ENCODE measurements at regions not wholly inside any gene's neighbourhood (a gene's known extent, or its start where the extent isn't known, plus 50 kb on each side); places are given as distances from the start of the nearest gene placed in this dataset.

- H3K9me3 Mint-ChIP-seq = peaks cover 0 to 1% (median 0%) of the 10 kb centered on the region in 11 donors
- H3K36me3 Mint-ChIP-seq = no peaks in the 10 kb centered on the region
- no peaks in the 10 kb centered on the region for H3K9me3 ChIP-seq (ENCODE audit: control insufficient read depth in 2 of 3, low read length in 3 of 3)
- POLR2A ChIA-PET = no interaction called here
- no peak overlapping the region for H3K4me3 ChIP-seq (ENCODE audit: low read length)
- H3K36me3 ChIP-seq (ENCODE audit: control insufficient read depth in 2 of 3, insufficient read depth in 3 of 3, low read length in 3 of 3) = no peaks in the 10 kb centered on the region
- no peak overlapping the region for H3K4me3 Mint-ChIP-seq
- intact Hi-C loops (cut with micrococcal nuclease) = no loop called here
- H3K27me3 ChIP-seq (ENCODE audit: control insufficient read depth in 2 of 2, insufficient read depth in 2 of 2, low read length in 2 of 2) = no peaks in the 10 kb centered on the region
- H3K4me1 Mint-ChIP-seq = peaks cover 0 to 2% (median 0%) of the 10 kb centered on the region in 7 donors
- CTCF ChIA-PET = no interaction called here
- H3K27me3 Mint-ChIP-seq = peaks cover 0 to 5% (median 4%) of the 10 kb centered on the region in 5 donors
- ATAC-seq = no peak
- H3K27ac ChIP-seq (ENCODE audit: low read depth, low read length) = no peak overlapping the region
- no peak for DNase-seq
- no peaks in the 10 kb centered on the region for H3K4me1 ChIP-seq (ENCODE audit: control insufficient read depth in 2 of 2, insufficient read depth in 2 of 2, low read length in 2 of 2)
- H3K27ac Mint-ChIP-seq = no peak overlapping the region
Observed at GRCh38 chr9:100725371-100725770, 147.5 kb downstream of the CAVIN4 start.

- ChIA-PET POLR2A (interaction anchor here (0.6 kb wide), 1 partner anchor 80 kb away, joined by 3 read pairs; no protein-coding TSS in a partner anchor), CTCF (no interaction called here)
- H3K9me3 Mint-ChIP-seq = peaks cover 0 to 10% (median 2%) of the 10 kb centered on the region in 11 donors
- Histone ChIP-seq H3K27me3 (ENCODE audit: control insufficient read depth in 2 of 2, insufficient read depth in 2 of 2, low read length in 2 of 2) (no peaks in the 10 kb centered on the region), H3K4me3 (ENCODE audit: low read length) (no peak overlapping the region), H3K27ac (ENCODE audit: low read depth, low read length) (no peak overlapping the region), H3K36me3 (ENCODE audit: control insufficient read depth in 2 of 3, insufficient read depth in 3 of 3, low read length in 3 of 3) (no peaks in the 10 kb centered on the region), H3K4me1 (ENCODE audit: control insufficient read depth in 2 of 2, insufficient read depth in 2 of 2, low read length in 2 of 2) (no peaks in the 10 kb centered on the region), H3K9me3 (ENCODE audit: control insufficient read depth in 2 of 3, low read length in 3 of 3) (no peaks in the 10 kb centered on the region)
- ATAC-seq (no peak), DNase-seq (no peak)
- no peaks in the 10 kb centered on the region for H3K36me3 Mint-ChIP-seq
- peaks cover 0 to 5% (median 0%) of the 10 kb centered on the region in 5 donors for H3K27me3 Mint-ChIP-seq
- H3K4me1 Mint-ChIP-seq = no peaks in the 10 kb centered on the region
- no peak overlapping the region for H3K27ac Mint-ChIP-seq
- intact Hi-C loops (cut with micrococcal nuclease) = no loop called here
- H3K4me3 Mint-ChIP-seq = no peak overlapping the region
Observed at GRCh38 chr9:100729336-100729895, 151.5 kb downstream of the CAVIN4 start.

GRCh38 chr9:100730086-100730485, 152.2 kb downstream of the CAVIN4 start:
- DNase-seq = no peak
- H3K4me3 ChIP-seq (ENCODE audit: low read length) = no peak overlapping the region
- Mint-ChIP-seq H3K27ac (no peak overlapping the region), H3K9me3 (peaks cover 0 to 12% (median 3%) of the 10 kb centered on the region in 11 donors), H3K27me3 (peaks cover 0 to 11% (median 0%) of the 10 kb centered on the region in 5 donors), H3K36me3 (no peaks in the 10 kb centered on the region), H3K4me1 (no peaks in the 10 kb centered on the region), H3K4me3 (no peak overlapping the region)
- H3K27ac ChIP-seq (ENCODE audit: low read depth, low read length) = no peak overlapping the region
- ATAC-seq = no peak
- ChIA-PET CTCF (no interaction called here), POLR2A (interaction anchor here (0.6 kb wide), 1 partner anchor 81 kb away, joined by 3 read pairs; no protein-coding TSS in a partner anchor)
- intact Hi-C loops (cut with micrococcal nuclease) = no loop called here
- H3K9me3 ChIP-seq (ENCODE audit: control insufficient read depth in 2 of 3, low read length in 3 of 3) = no peaks in the 10 kb centered on the region
- H3K4me1 ChIP-seq (ENCODE audit: control insufficient read depth in 2 of 2, insufficient read depth in 2 of 2, low read length in 2 of 2) = no peaks in the 10 kb centered on the region
- H3K27me3 ChIP-seq (ENCODE audit: control insufficient read depth in 2 of 2, insufficient read depth in 2 of 2, low read length in 2 of 2) = no peaks in the 10 kb centered on the region
- no peaks in the 10 kb centered on the region for H3K36me3 ChIP-seq (ENCODE audit: control insufficient read depth in 2 of 3, insufficient read depth in 3 of 3, low read length in 3 of 3)

GRCh38 chr9:100731038-100731556, 153.2 kb downstream of the CAVIN4 start:
- Mint-ChIP-seq H3K27me3 (peaks cover 0 to 13% (median 0%) of the 10 kb centered on the region in 5 donors), H3K9me3 (peaks cover 0 to 13% (median 3%) of the 10 kb centered on the region in 11 donors), H3K27ac (no peak overlapping the region), H3K36me3 (no peaks in the 10 kb centered on the region), H3K4me1 (no peaks in the 10 kb centered on the region), H3K4me3 (no peak overlapping the region)
- ChIA-PET CTCF (no interaction called here), POLR2A (no interaction called here)
- H3K27me3 ChIP-seq (ENCODE audit: control insufficient read depth in 2 of 2, insufficient read depth in 2 of 2, low read length in 2 of 2) = no peaks in the 10 kb centered on the region
- no peaks in the 10 kb centered on the region for H3K4me1 ChIP-seq (ENCODE audit: control insufficient read depth in 2 of 2, insufficient read depth in 2 of 2, low read length in 2 of 2)
- H3K4me3 ChIP-seq (ENCODE audit: low read length) = no peak overlapping the region
- H3K36me3 ChIP-seq (ENCODE audit: control insufficient read depth in 2 of 3, insufficient read depth in 3 of 3, low read length in 3 of 3) = no peaks in the 10 kb centered on the region
- no peak for DNase-seq
- intact Hi-C loops (cut with micrococcal nuclease) = no loop called here
- H3K27ac ChIP-seq (ENCODE audit: low read depth, low read length) = no peak overlapping the region
- no peaks in the 10 kb centered on the region for H3K9me3 ChIP-seq (ENCODE audit: control insufficient read depth in 2 of 3, low read length in 3 of 3)
- no peak for ATAC-seq

- DNase-seq (no peak), ATAC-seq (no peak)
- peaks cover 0 to 17% (median 3%) of the 10 kb centered on the region in 11 donors for H3K9me3 Mint-ChIP-seq
- no peaks in the 10 kb centered on the region for H3K36me3 Mint-ChIP-seq
- H3K9me3 ChIP-seq (ENCODE audit: control insufficient read depth in 2 of 3, low read length in 3 of 3) = no peaks in the 10 kb centered on the region
- no peaks in the 10 kb centered on the region for H3K4me1 Mint-ChIP-seq
- peaks cover 0 to 13% (median 0%) of the 10 kb centered on the region in 5 donors for H3K27me3 Mint-ChIP-seq
- H3K4me1 ChIP-seq (ENCODE audit: control insufficient read depth in 2 of 2, insufficient read depth in 2 of 2, low read length in 2 of 2) = no peaks in the 10 kb centered on the region
- no peaks in the 10 kb centered on the region for H3K36me3 ChIP-seq (ENCODE audit: control insufficient read depth in 2 of 3, insufficient read depth in 3 of 3, low read length in 3 of 3)
- H3K4me3 ChIP-seq (ENCODE audit: low read length) = no peak overlapping the region
- intact Hi-C loops (cut with micrococcal nuclease) = no loop called here
- no peak overlapping the region for H3K27ac Mint-ChIP-seq
- H3K27ac ChIP-seq (ENCODE audit: low read depth, low read length) = no peak overlapping the region
- no peak overlapping the region for H3K4me3 Mint-ChIP-seq
- ChIA-PET POLR2A (no interaction called here), CTCF (no interaction called here)
- no peaks in the 10 kb centered on the region for H3K27me3 ChIP-seq (ENCODE audit: control insufficient read depth in 2 of 2, insufficient read depth in 2 of 2, low read length in 2 of 2)
Observed at GRCh38 chr9:100731557-100731956, 153.7 kb downstream of the CAVIN4 start.

- DNase-seq (no peak), ATAC-seq (no peak)
- Histone ChIP-seq H3K36me3 (ENCODE audit: control insufficient read depth in 2 of 3, insufficient read depth in 3 of 3, low read length in 3 of 3) (no peaks in the 10 kb centered on the region), H3K27me3 (ENCODE audit: control insufficient read depth in 2 of 2, insufficient read depth in 2 of 2, low read length in 2 of 2) (no peaks in the 10 kb centered on the region), H3K27ac (ENCODE audit: low read depth, low read length) (no peak overlapping the region), H3K4me3 (ENCODE audit: low read length) (no peak overlapping the region), H3K9me3 (ENCODE audit: control insufficient read depth in 2 of 3, low read length in 3 of 3) (peaks cover 0 to 3% (median 0%) of the 10 kb centered on the region in 3 experiments), H3K4me1 (ENCODE audit: control insufficient read depth in 2 of 2, insufficient read depth in 2 of 2, low read length in 2 of 2) (no peaks in the 10 kb centered on the region)
- H3K4me1 Mint-ChIP-seq = no peaks in the 10 kb centered on the region
- POLR2A ChIA-PET = no interaction called here
- peaks cover 0 to 8% (median 4%) of the 10 kb centered on the region in 5 donors for H3K27me3 Mint-ChIP-seq
- peaks cover 0 to 41% (median 11%) of the 10 kb centered on the region in 11 donors for H3K9me3 Mint-ChIP-seq
- H3K27ac Mint-ChIP-seq = no peak overlapping the region
- CTCF ChIA-PET = no interaction called here
- intact Hi-C loops (cut with micrococcal nuclease) = no loop called here
- H3K36me3 Mint-ChIP-seq = no peaks in the 10 kb centered on the region
- H3K4me3 Mint-ChIP-seq = no peak overlapping the region
Observed at GRCh38 chr9:100739208-100739607, 161.3 kb downstream of the CAVIN4 start.

- Histone ChIP-seq H3K36me3 (ENCODE audit: control insufficient read depth in 2 of 3, insufficient read depth in 3 of 3, low read length in 3 of 3) (no peaks in the 10 kb centered on the region), H3K27ac (ENCODE audit: low read depth, low read length) (no peak overlapping the region), H3K4me3 (ENCODE audit: low read length) (no peak overlapping the region), H3K9me3 (ENCODE audit: control insufficient read depth in 2 of 3, low read length in 3 of 3) (peaks cover 0 to 3% (median 0%) of the 10 kb centered on the region in 3 experiments), H3K27me3 (ENCODE audit: control insufficient read depth in 2 of 2, insufficient read depth in 2 of 2, low read length in 2 of 2) (no peaks in the 10 kb centered on the region), H3K4me1 (ENCODE audit: control insufficient read depth in 2 of 2, insufficient read depth in 2 of 2, low read length in 2 of 2) (no peaks in the 10 kb centered on the region)
- H3K27ac Mint-ChIP-seq = no peak overlapping the region
- DNase-seq (no peak), ATAC-seq (no peak)
- H3K9me3 Mint-ChIP-seq = peaks cover 1 to 39% (median 11%) of the 10 kb centered on the region in 11 donors
- peaks cover 0 to 6% (median 4%) of the 10 kb centered on the region in 5 donors for H3K27me3 Mint-ChIP-seq
- no peak overlapping the region for H3K4me3 Mint-ChIP-seq
- no peaks in the 10 kb centered on the region for H3K36me3 Mint-ChIP-seq
- intact Hi-C loops (cut with micrococcal nuclease) = no loop called here
- POLR2A ChIA-PET = no interaction called here
- CTCF ChIA-PET = no interaction called here
- no peaks in the 10 kb centered on the region for H3K4me1 Mint-ChIP-seq
Observed at GRCh38 chr9:100739666-100740065, 161.8 kb downstream of the CAVIN4 start.

Measured in naive thymus-derived CD4-positive, alpha-beta T cell (primary cell).